ENCODE measurements at regions not wholly inside any gene's neighbourhood (a gene's known extent, or its start where the extent isn't known, plus 50 kb on each side); places are given as distances from the start of the nearest gene placed in this dataset.

- DNase-seq (ENCODE audit: low spot score) (no peak), FAIRE-seq (no peak)
Observed at GRCh38 chr20:4521170-4521968, 164.9 kb upstream of the PRNP start.

GRCh38 chr20:4519534-4519933 lies 166.7 kb upstream of the PRNP start:
- no peak for FAIRE-seq

DNA sequence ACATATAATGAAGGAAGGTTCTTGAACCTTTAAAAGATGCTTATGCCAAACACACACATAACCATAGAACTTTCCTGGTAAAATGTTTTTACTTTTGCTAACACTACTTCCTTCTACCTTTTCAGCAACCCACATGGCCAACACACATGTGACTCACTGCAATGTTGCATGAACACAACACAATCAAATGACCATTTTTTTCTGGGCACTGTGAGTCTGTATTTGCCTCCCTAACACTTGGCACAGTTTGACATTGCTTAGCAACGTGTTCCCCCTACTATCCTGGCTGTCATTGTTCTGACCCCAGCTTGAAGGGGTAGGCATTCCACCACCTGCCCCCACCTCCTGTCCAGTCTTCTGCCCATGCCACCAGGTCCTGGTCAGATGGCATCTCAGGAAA lies 169.4 kb upstream of the PRNP start:
- DNase-seq (ENCODE audit: low spot score) (no peak), FAIRE-seq (peak; percentile 56)

More at GRCh38 chr20:4519534-4519933, 166.7 kb upstream of the PRNP start:
- no peak for DNase-seq (ENCODE audit: low spot score)

- FAIRE-seq (no peak), DNase-seq (ENCODE audit: low spot score) (peak; percentile 55)
Observed at GRCh38 chr20:4513720-4514119, 172.5 kb upstream of the PRNP start.

DNA sequence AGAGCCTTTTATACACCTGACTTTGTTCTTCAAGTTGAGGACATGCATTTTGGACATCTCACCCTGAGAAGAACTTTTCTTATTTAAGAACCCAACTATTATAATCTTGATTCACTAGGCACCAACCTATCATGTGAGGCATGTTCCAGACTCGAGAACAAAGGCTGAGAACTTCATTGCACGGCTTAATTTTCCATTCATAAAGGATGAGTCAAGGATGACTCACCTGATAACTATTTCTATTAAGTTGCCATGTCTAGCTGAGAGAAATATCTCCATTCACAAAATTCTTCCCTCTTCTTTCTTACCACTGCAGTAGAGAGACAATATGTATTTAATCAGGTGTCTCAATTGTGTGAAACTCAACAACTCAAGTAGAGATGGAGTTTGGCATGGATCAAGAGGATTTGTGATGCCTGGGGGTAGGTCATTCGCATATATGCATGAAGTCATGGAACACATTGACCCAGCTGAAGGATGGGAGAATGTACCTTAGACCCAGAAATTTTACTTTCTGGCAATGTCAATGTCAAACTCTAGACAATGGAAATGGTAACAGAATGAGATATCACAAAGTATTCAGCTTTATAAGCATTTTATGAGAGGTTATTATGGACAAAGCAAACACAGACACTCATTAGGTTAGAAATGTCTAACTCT lies 173.2 kb upstream of the PRNP start:
- peak; percentile 37 for FAIRE-seq

DNA sequence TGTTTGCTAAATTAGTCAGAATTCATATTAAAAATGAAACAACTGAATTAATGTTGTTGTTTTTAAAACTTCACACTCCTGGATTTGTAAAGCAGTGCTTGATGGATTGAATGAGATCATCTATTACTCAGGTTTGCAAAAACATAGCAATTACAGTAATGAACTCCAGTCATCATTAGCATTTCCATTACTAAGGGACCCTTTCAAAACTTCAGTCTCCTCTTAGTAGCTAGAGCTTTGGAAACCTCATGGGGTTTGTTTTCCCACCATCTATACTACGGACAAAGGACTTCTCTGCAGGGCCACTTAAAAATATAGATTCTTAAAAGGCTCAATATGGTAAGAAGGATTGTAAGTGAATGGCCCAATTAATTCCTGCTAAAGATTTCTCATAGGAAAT lies 174.5 kb upstream of the PRNP start:
- no peak for DNase-seq (ENCODE audit: low spot score)
- FAIRE-seq, result no peak

More for the DNA sequence above, 173.2 kb upstream of the PRNP start:
- DNase-seq (ENCODE audit: low spot score), result peak; percentile 79

DNA sequence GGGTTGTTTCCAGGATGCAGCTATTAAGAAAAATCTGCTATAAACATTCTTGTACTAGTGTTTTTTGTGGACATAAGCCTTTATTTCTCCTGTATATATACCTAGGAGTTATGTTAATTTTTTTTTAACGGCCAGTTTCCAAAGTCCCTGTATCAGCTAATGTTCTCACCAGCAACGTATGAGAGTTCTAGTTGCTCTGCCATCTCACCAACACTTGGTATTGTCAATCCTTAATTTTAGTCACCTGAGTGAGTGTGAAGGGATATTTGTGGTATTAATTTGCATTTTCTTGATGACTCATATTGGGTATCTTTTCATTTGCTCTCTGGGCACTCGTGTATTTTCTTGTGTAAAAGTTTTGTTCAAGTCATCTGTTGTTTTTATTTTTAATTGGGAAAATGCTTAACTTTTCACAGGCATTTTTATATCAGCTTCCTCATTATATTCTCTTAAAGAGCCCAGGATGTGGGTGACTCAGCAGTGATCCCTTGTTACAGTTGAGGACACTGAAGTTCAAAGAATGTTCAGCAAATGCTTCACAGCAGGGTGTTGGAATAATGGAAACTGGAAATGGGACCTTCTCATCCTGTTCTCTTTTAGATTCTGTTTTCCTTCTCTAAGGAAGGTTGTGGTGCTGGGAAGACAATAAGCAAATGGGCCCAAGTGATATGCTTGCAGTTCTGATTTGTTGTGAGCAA lies 176.3 kb upstream of the PRNP start:
- no peak for FAIRE-seq

GRCh38 chr20:4508773-4509172 lies 177.5 kb upstream of the PRNP start:
- DNase-seq (ENCODE audit: low spot score) (no peak), FAIRE-seq (no peak)

More for the DNA sequence above, 176.3 kb upstream of the PRNP start:
- DNase-seq (ENCODE audit: low spot score), result no peak

DNA sequence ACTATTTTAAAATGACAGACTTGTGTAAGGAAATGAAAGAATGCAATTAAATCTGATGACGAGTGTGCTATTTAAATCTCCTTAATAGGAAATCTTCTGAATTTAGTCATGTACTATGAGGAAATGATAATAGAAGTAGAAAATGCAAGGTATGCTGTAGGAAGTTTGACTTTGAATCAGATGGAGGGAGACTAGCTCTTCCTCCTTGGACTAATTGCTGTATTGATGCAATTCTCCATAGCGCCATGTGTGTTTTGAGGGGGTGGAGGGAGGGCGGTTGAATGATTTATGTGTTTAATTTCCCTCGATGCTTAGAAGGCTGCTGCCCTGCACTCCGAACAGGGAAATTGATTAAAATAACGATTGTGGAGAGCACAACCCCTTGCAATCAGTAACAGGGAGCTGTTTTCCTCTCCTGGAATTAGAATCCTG lies 179.0 kb upstream of the PRNP start:
- FAIRE-seq (no peak), DNase-seq (ENCODE audit: low spot score) (no peak)

DNA sequence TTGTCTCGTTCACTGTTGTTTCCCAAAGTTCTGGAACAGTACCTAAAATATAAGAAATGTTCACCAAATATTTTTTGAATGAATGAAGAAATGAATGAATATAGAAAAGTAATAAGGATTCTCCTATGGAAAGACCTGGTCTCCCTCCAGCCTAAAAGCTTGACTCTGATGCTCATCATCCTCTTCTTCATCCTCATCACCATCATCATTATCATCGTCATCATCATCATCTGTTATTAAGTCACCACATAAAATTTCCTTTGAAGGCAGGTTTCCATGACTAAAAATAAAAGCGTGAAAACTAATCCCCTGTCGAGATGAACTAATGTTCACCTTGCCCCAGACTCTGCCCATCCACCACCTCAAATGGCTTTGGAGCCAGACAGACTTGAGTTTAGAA lies 181.4 kb upstream of the PRNP start:
- no peak for FAIRE-seq
- DNase-seq (ENCODE audit: low spot score), result no peak

GRCh38 chr20:4502756-4503155 lies 183.5 kb upstream of the PRNP start:
- FAIRE-seq, result no peak
- no peak for DNase-seq (ENCODE audit: low spot score)

DNA sequence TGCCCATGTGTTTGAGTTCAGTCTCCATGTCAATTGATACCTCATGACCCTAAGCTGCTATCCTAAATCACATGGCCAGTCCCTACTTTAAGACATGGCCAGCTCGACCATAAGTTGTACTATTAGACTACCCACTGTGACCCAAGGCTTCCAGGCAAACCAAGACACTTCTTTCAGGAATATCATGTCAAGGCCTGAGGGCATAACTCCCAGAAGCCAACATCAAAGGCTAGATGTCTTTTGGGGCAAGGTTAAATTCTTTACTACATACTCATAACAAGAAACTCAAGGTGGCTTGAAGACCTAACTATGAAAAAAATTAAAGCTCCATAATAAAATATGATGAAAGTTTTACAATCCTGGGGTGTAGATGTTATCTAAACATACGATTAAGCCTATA lies 192.9 kb upstream of the PRNP start:
- DNase-seq (ENCODE audit: low spot score) (no peak), FAIRE-seq (no peak)

- FAIRE-seq, result no peak
- DNase-seq (ENCODE audit: low spot score), result no peak
Observed at GRCh38 chr20:4491643-4492042, 194.6 kb upstream of the PRNP start.

GRCh38 chr20:4490606-4491280 lies 195.5 kb upstream of the PRNP start:
- FAIRE-seq, result no peak
- no peak for DNase-seq (ENCODE audit: low spot score)

DNA sequence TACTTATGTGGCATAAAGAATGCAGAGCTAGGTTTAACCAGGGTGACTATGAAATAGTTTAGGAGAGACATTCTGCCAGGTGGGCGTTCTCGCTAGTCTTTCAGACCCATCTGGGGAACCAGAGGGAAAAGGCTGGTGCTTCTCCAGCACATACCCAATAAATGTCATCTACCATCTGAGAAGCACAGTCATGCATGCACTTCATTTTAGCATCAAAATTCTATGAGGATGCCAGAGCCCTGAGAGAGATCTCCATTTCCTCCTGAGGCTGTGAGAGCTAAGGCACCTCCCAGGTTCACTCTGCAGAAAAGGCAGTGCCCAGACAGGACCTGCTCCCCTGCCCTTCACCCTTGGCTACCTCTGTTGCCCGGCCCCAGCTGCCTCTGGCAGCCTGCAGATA lies 196.2 kb upstream of the PRNP start:
- DNase-seq (ENCODE audit: low spot score) (no peak), FAIRE-seq (no peak)

DNA sequence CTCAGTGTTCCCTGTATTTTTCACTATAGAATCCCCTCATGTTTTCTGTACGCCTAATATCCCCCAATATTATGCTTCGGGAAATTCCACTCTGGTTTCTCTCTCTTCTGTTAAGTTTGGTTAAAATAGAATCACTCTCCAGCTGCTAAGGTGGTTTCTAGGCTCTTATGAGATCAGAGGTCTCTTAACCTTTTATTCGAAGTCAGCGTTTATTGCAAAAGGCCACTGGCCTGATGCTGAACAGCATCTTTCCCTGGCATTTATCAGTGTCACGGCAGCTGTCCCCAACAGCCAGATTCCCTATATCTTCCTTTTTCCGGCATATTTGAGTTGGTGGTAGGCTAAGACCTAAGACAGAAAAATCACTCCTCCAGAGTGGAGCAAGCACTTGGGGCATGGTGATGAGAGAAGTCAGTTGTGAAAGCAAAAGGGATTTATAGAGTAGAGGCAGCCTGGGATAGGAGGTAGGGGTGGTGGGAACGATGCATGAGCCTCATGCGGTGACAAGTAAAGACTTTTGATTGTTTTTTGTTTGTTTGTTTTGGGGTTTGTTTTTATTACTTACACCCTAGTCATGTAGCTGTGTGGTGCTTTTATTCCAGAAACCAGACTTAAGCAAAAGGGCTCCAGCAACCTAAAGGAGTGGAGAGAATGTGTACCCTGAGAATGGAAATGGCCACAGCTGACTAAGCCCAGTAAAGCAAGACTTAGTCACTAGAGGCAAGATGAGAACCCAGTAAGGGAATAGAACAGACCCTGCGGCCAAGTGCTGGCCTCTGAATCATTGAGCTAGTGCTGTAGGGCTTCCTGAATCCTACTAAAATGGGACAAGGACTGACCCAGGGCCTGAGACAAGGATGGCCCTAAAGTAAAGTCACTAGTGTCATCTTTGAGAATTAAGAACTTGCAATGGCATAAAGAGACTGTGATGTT lies 197.6 kb upstream of the PRNP start:
- no peak for FAIRE-seq
- DNase-seq (ENCODE audit: low spot score), result no peak

DNA sequence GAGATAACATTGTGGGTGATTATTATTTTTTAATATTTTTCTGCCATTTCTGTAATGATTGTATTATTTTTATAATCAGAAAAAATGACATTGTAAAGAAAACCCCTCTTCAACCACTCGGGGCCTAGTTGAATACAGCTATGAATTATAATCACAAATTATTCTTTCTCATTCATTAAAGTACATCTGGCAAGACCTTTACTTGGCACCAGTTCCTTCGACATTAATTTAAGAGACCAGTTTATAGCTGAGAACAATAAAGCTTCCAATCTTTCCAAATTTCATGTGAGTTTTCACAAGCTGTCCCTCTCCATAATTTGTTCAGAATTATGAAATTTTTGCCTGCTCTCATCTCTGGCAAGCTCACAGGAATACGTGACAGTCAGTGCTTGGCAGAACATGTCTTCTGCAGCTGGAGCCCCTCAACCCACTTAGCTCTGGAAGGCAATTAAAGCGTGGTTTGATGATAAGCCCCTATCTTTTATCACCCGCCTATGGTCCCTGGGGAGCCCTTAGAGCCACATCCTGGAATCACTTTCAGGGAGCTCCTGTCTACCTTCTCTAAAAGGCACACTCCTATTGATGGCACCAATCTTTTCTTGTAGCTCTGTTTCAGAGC lies 201.8 kb upstream of the PRNP start:
- no peak for DNase-seq (ENCODE audit: low spot score)
- FAIRE-seq, result no peak

DNA sequence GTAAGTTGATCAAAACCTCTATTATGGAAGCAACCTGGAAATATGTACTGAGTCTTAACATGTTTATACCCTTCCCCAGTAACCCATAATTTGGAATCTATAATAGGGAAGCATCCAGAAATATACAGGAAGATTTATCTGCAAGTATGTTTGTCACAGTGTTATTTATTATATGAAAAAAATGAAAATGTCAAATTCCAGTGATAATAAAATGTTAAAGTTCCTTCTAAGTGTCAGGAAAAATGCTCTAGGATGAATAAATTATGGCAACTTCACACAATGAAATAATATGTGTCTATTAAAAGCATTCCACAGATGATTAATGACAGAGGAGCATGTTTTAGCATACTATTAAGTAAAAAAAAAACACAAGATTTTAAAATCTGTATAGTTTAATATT lies 202.3 kb upstream of the PRNP start:
- FAIRE-seq, result no peak
- DNase-seq (ENCODE audit: low spot score), result no peak

- DNase-seq (ENCODE audit: low spot score) (no peak), FAIRE-seq (no peak)
Observed at GRCh38 chr20:4483486-4483885, 202.8 kb upstream of the PRNP start.

GRCh38 chr20:4480104-4480503 lies 206.2 kb upstream of the PRNP start:
- FAIRE-seq, result no peak
- DNase-seq (ENCODE audit: low spot score), result no peak
